ENCODE measurements at regions not wholly inside any gene's neighbourhood (a gene's known extent, or its start where the extent isn't known, plus 50 kb on each side); places are given as distances from the start of the nearest gene placed in this dataset.

DNA sequence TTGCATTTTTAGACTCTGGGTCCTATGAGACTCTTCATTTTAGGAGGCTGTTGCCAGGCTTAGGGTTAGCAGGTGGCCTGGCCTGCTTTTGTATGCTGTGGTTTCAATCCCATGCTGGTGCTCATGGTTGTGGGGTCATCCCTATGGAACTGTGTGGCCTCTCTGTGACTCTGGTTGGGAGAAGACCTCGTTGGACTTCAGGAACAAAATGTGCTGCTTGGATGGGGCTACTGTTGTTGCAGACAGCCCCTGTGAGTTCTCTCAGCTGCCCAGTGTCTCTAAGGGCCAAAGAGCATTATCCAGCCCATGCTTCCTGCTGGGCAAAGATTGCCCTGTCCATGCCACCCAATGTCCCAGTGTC, 169.5 kb upstream of the S1PR3 start:
- TF ChIP-seq, protein P1, sequence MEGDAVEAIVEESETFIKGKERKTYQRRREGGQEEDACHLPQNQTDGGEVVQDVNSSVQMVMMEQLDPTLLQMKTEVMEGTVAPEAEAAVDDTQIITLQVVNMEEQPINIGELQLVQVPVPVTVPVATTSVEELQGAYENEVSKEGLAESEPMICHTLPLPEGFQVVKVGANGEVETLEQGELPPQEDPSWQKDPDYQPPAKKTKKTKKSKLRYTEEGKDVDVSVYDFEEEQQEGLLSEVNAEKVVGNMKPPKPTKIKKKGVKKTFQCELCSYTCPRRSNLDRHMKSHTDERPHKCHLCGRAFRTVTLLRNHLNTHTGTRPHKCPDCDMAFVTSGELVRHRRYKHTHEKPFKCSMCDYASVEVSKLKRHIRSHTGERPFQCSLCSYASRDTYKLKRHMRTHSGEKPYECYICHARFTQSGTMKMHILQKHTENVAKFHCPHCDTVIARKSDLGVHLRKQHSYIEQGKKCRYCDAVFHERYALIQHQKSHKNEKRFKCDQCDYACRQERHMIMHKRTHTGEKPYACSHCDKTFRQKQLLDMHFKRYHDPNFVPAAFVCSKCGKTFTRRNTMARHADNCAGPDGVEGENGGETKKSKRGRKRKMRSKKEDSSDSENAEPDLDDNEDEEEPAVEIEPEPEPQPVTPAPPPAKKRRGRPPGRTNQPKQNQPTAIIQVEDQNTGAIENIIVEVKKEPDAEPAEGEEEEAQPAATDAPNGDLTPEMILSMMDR (IDR thresholded peaks at IDR 0.05): no peak
- TF ChIP-seq POLR2A (IDR thresholded peaks at IDR 0.05): no peak

All from lower leg skin (tissue), 3 donors.